H1 (cell line): ENCODE measurements at regions not wholly inside any gene's neighbourhood (a gene's known extent, or its start where the extent isn't known, plus 50 kb on each side); places are given as distances from the start of the nearest gene placed in this dataset.

ENCODE experiments used
- CTCF ChIA-PET: fragments of 300-600 bp; sonication (Branson Sonifier 250); formaldehyde crosslinking; loops from one replicate; lab custom pipeline; 2021; ENCODE audit not compliant: partially characterized antibody; lab: Charles Lee
- POLR2A ChIA-PET: fragments of 300-600 bp; sonication (Branson Sonifier 250); formaldehyde crosslinking; loops from one replicate; lab custom pipeline; 2021; ENCODE audit warnings: inconsistent platforms; ENCODE audit not compliant: partially characterized antibody; lab: Charles Lee
- DNase-seq, 2 experiments: peaks; one replicate each; pipeline versions ENCODE4 v3.0.0 to v3.0.0-alpha.2; 2010 to 2022; ENCODE audit warnings: low spot score in 2 of 2, low read depth in 1 of 2, mixed read lengths in 1 of 2
- FAIRE-seq: peaks from 2 replicates; lab custom pipeline; 2011; peaks lifted over from hg19 to GRCh38; lab: Jason Lieb, UNC
- H2AFZ ChIP-seq: 2 replicates; pipeline ENCODE4 v1.8.1; 2012; ENCODE audit warnings: low read length, inconsistent platforms
- H2AK5ac ChIP-seq: 2 replicates; pipeline ENCODE4 v1.6.1; 2013; ENCODE audit warnings: low read depth, low read length
- H2BK120ac ChIP-seq: replicated peaks from 2 replicates; pipeline ENCODE3; 2013; ENCODE audit warnings: low read depth, low read length, inconsistent platforms
- H2BK12ac ChIP-seq: 2 replicates; pipeline ENCODE4 v1.6.1; 2013; ENCODE audit warnings: low read depth, low read length
- H2BK15ac ChIP-seq: 2 replicates; pipeline ENCODE4 v1.6.1; 2013; ENCODE audit warnings: low read length
- H2BK20ac ChIP-seq: 2 replicates; pipeline ENCODE4 v1.6.1; 2013; ENCODE audit warnings: low read length
- H2BK5ac ChIP-seq: 2 replicates; pipeline ENCODE4 v1.6.1; 2013; ENCODE audit warnings: low read depth, low read length
- H3K14ac ChIP-seq: 2 replicates; pipeline ENCODE4 v1.6.1; 2013; ENCODE audit warnings: inconsistent platforms; ENCODE audit not compliant: insufficient read length
- H3K18ac ChIP-seq: 2 replicates; pipeline ENCODE4 v1.6.1; 2013; ENCODE audit warnings: low read length; ENCODE audit errors: extremely low read depth
- H3K23ac ChIP-seq: 2 replicates; pipeline ENCODE4 v1.6.1; 2013; ENCODE audit warnings: inconsistent platforms; ENCODE audit not compliant: insufficient read length
- H3K23me2 ChIP-seq: 2 replicates; pipeline ENCODE4 v1.6.1; 2013; ENCODE audit warnings: low read depth, low read length
- H3K27ac ChIP-seq: 2 replicates; pipeline ENCODE4 v1.6.1; 2011; ENCODE audit warnings: low read depth, low read length, inconsistent platforms
- H3K27me3 ChIP-seq, 4 experiments: replicated peaks in 1 of 4; 1 replicate in 1 of 4; 2 replicates in 3 of 4; pipeline versions ENCODE4 v1.6.1 to v1.8.1; 2011 to 2013; ENCODE audit warnings: low read length in 3 of 4, mild to moderate bottlenecking in 3 of 4, inconsistent platforms in 2 of 4, mixed read lengths in 2 of 4, moderate library complexity in 1 of 4; ENCODE audit not compliant: control insufficient read depth in 3 of 4, insufficient read depth in 3 of 4; ENCODE audit errors: extremely low read depth in 1 of 4
- H3K36me3 ChIP-seq, 4 experiments: 2 replicates each; pipeline versions ENCODE4 v1.6.1 to v1.8.1; 2011 to 2013; ENCODE audit warnings: mild to moderate bottlenecking in 4 of 4, low read length in 3 of 4, moderate library complexity in 2 of 4, control low read depth in 1 of 4, inconsistent platforms in 1 of 4; ENCODE audit not compliant: insufficient read depth in 4 of 4, control insufficient read depth in 2 of 4
- H3K4ac ChIP-seq: replicated peaks from 2 replicates; pipeline ENCODE3; 2013; ENCODE audit warnings: low read length, low read depth, mixed read lengths, inconsistent platforms; ENCODE audit not compliant: insufficient read length
- H3K4me1 ChIP-seq, 4 experiments: replicated peaks in 1 of 4; 1 replicate in 1 of 4; 2 replicates in 3 of 4; pipeline versions ENCODE4 v1.6.1 to v1.8.1; 2011 to 2013; ENCODE audit warnings: low read length in 3 of 4, inconsistent platforms in 2 of 4, mixed read lengths in 1 of 4; ENCODE audit not compliant: insufficient read depth in 4 of 4, control insufficient read depth in 3 of 4
- H3K4me2 ChIP-seq, 2 experiments: 2 replicates each; pipeline versions ENCODE4 v1.6.1 to v1.8.1; 2011 to 2013; ENCODE audit warnings: low read depth in 2 of 2, low read length in 2 of 2, control low read depth in 1 of 2, inconsistent platforms in 1 of 2, mild to moderate bottlenecking in 1 of 2; ENCODE audit not compliant: insufficient read depth in 1 of 2
- H3K4me3 ChIP-seq, 4 experiments: fragments of 200-600, 300-600 bp in 1 of 4; sonication (generic), shearing (Covaris generic), sonication (Bioruptor Twin) in 1 of 4; 2 replicates each; pipeline versions ENCODE4 v1.5.1 to v1.8.1; 2011 to 2016; ENCODE audit warnings: low read length in 4 of 4, low read depth in 3 of 4, control low read depth in 2 of 4, inconsistent platforms in 2 of 4, mild to moderate bottlenecking in 2 of 4, mixed read lengths in 1 of 4, moderate library complexity in 1 of 4; ENCODE audit not compliant: insufficient read depth in 2 of 4; ENCODE audit errors: extremely low read depth in 1 of 4
- H3K56ac ChIP-seq: replicated peaks from 2 replicates; pipeline ENCODE3; 2013; ENCODE audit warnings: low read depth, mild to moderate bottlenecking, mixed read lengths, low read length, inconsistent platforms; ENCODE audit not compliant: insufficient read length
- H3K79me1 ChIP-seq: 2 replicates; pipeline ENCODE4 v1.6.1; 2013; ENCODE audit warnings: low read depth, low read length, control low read depth
- H3K79me2 ChIP-seq, 2 experiments: 2 replicates each; pipeline versions ENCODE4 v1.6.1 to v1.8.1; 2012 to 2013; ENCODE audit warnings: low read length in 2 of 2, mild to moderate bottlenecking in 2 of 2, inconsistent platforms in 1 of 2; ENCODE audit not compliant: insufficient read depth in 2 of 2, control insufficient read depth in 1 of 2
- H3K9ac ChIP-seq, 4 experiments: replicated peaks in 1 of 4; 1 replicate in 1 of 4; 2 replicates in 3 of 4; pipeline versions ENCODE4 v1.6.1 to v1.8.1; 2011 to 2013; ENCODE audit warnings: low read depth in 3 of 4, low read length in 3 of 4, control low read depth in 2 of 4, mild to moderate bottlenecking in 2 of 4, moderate library complexity in 2 of 4, inconsistent platforms in 1 of 4; ENCODE audit errors: extremely low read depth in 1 of 4
- H3K9me3 ChIP-seq, 2 experiments: 2 replicates each; pipeline versions ENCODE4 v1.6.1 to v1.8.1; 2012 to 2013; ENCODE audit warnings: mild to moderate bottlenecking in 2 of 2, moderate library complexity in 2 of 2, control low read depth in 1 of 2, inconsistent platforms in 1 of 2, low read depth in 1 of 2, low read length in 1 of 2, mixed read lengths in 1 of 2; ENCODE audit not compliant: insufficient read depth in 2 of 2
- H4K20me1 ChIP-seq, 2 experiments: replicated peaks in 1 of 2; 2 replicates each; pipeline versions ENCODE3 to v1.8.1; 2011 to 2013; ENCODE audit warnings: inconsistent platforms in 2 of 2, low read length in 2 of 2, mild to moderate bottlenecking in 1 of 2; ENCODE audit not compliant: insufficient read depth in 2 of 2, control insufficient read depth in 1 of 2
- H4K5ac ChIP-seq: 2 replicates; pipeline ENCODE4 v1.6.1; 2013; ENCODE audit warnings: low read length, low read depth, mixed read lengths, inconsistent platforms; ENCODE audit not compliant: insufficient read length
- H4K8ac ChIP-seq: 2 replicates; pipeline ENCODE4 v1.8.0; 2013; ENCODE audit warnings: mild to moderate bottlenecking, moderate library complexity, low read length, inconsistent platforms; ENCODE audit not compliant: insufficient read depth; ENCODE audit errors: extremely low read depth
- H4K91ac ChIP-seq: replicated peaks from 2 replicates; pipeline ENCODE3; 2013; ENCODE audit warnings: low read length, mixed read lengths, inconsistent platforms; ENCODE audit not compliant: insufficient read length
- CHD2 ChIP-seq: IDR thresholded peaks from 2 replicates; pipeline ENCODE4 v1.6.1; 2012; ENCODE audit warnings: low read length, improper control_type of control experiment
- CREB1 ChIP-seq: IDR thresholded peaks from 2 replicates; pipeline ENCODE4 v1.6.1; 2012; ENCODE audit warnings: inconsistent platforms
- E2F6 ChIP-seq: IDR thresholded peaks from 2 replicates; pipeline ENCODE4 v1.6.1; 2012; ENCODE audit warnings: inconsistent platforms
- EGR1 ChIP-seq: IDR thresholded peaks from 2 replicates; pipeline ENCODE4 v1.6.1; 2011; ENCODE audit warnings: low read depth, low read length, borderline replicate concordance
- EZH2 ChIP-seq: fragments of 200-600 bp; sonication (generic); IDR thresholded peaks from 2 replicates; pipeline ENCODE4 v1.7.1; 2012; ENCODE audit warnings: low read depth, mild to moderate bottlenecking, moderate library complexity, low read length, inconsistent platforms; ENCODE audit not compliant: severe bottlenecking
- FOSL1 ChIP-seq: IDR thresholded peaks from 2 replicates; pipeline ENCODE4 v1.6.1; 2011; ENCODE audit warnings: mild to moderate bottlenecking, low read depth, low read length, moderate library complexity; ENCODE audit not compliant: insufficient read depth
- HDAC2 ChIP-seq, 2 experiments: fragments of 300-600 bp in 1 of 2; sonication (generic) in 1 of 2; IDR thresholded peaks; 2 replicates each; pipeline ENCODE4 v1.6.1; 2011 to 2012; ENCODE audit warnings: low read depth in 2 of 2, low read length in 2 of 2, mild to moderate bottlenecking in 2 of 2, moderate library complexity in 2 of 2, borderline replicate concordance in 1 of 2, inconsistent platforms in 1 of 2
- MAFK ChIP-seq: IDR thresholded peaks from 2 replicates; pipeline ENCODE4 v1.6.1; 2012; ENCODE audit warnings: low read depth, mild to moderate bottlenecking, improper control_type of control experiment, low read length
- NANOG ChIP-seq: IDR thresholded peaks from 2 replicates; pipeline ENCODE4 v1.6.1; 2011; ENCODE audit warnings: low read length, low read depth, mild to moderate bottlenecking, inconsistent platforms; ENCODE audit not compliant: insufficient read depth, poor library complexity, severe bottlenecking
- POU5F1 ChIP-seq: IDR thresholded peaks from 2 replicates; pipeline ENCODE4 v1.6.1; 2011; ENCODE audit warnings: low read depth, mild to moderate bottlenecking, low read length, moderate library complexity
- RBBP5 ChIP-seq: IDR thresholded peaks from 2 replicates; pipeline ENCODE4 v1.7.1; 2012; ENCODE audit warnings: low read depth, mild to moderate bottlenecking, inconsistent platforms, low read length, moderate library complexity, borderline replicate concordance
- RXRA ChIP-seq: IDR thresholded peaks from 2 replicates; pipeline ENCODE4 v1.6.1; 2011; ENCODE audit warnings: low read depth, mild to moderate bottlenecking, low read length, moderate library complexity; ENCODE audit not compliant: insufficient read depth
- SRF ChIP-seq: IDR thresholded peaks from 2 replicates; pipeline ENCODE4 v1.6.1; 2011; ENCODE audit warnings: mild to moderate bottlenecking, low read depth, low read length, moderate library complexity
- TBP ChIP-seq: IDR thresholded peaks from 2 replicates; pipeline ENCODE4 v1.6.1; 2011; ENCODE audit warnings: low read depth, low read length, improper control_type of control experiment
- ZNF274 ChIP-seq: IDR thresholded peaks from 2 replicates; pipeline ENCODE4 v1.7.0; 2012; ENCODE audit warnings: low read length, borderline replicate concordance; ENCODE audit errors: extremely low read depth
- WGBS, 2 experiments: shearing (Covaris generic) in 1 of 2; methylation state at CpG; one replicate each; pipeline versions ENCODE4 v1.1.6 to v1.1.7; 2013 to 2015; ENCODE audit warnings: low lambda C conversion rate in 2 of 2, mixed read lengths in 2 of 2, inconsistent platforms in 1 of 2, low coverage in 1 of 2, missing lambda C conversion rate in 1 of 2; ENCODE audit not compliant: insufficient replicate concordance in 2 of 2, insufficient coverage in 1 of 2, insufficient read length in 1 of 2; ENCODE audit errors: extremely low coverage in 1 of 2, missing lambda C conversion rate in 1 of 2; 5-methylcytosine and 5-hydroxymethylcytosine counted together

- H3K79me1 ChIP-seq, result no peaks in the 10 kb centered on the region
- H3K4me2 ChIP-seq, result no peak overlapping the region
- H3K9me3 ChIP-seq, result no peaks in the 10 kb centered on the region
- H3K56ac ChIP-seq, result no peak overlapping the region
- ChIA-PET POLR2A (no interaction called here), CTCF (no interaction called here)
- no peak overlapping the region for H3K14ac ChIP-seq
- H2BK5ac ChIP-seq, result no peak overlapping the region
- no peaks in the 10 kb centered on the region for H3K23me2 ChIP-seq
- no peak overlapping the region for H3K4me3 ChIP-seq
- no peak overlapping the region for H3K23ac ChIP-seq
- no peaks in the 10 kb centered on the region for H4K20me1 ChIP-seq
- no peak overlapping the region for H3K9ac ChIP-seq
- H3K18ac ChIP-seq, result no peak overlapping the region
- no peaks in the 10 kb centered on the region for H3K4me1 ChIP-seq
- H4K8ac ChIP-seq, result no peak overlapping the region
- no peak overlapping the region for H2BK15ac ChIP-seq
- H4K5ac ChIP-seq, result no peak overlapping the region
- no peak overlapping the region for H3K27ac ChIP-seq
- H2BK20ac ChIP-seq, result no peak overlapping the region
- H2BK120ac ChIP-seq, result no peak overlapping the region
- no peak overlapping the region for H3K4ac ChIP-seq
- H3K79me2 ChIP-seq, result no peaks in the 10 kb centered on the region
- no peak for FAIRE-seq
- WGBS, 2 experiments, result 80% methylated on average over 1 of the region's 1 CpG; no CpG with 5 or more reads in 1 of the 2 experiments
- no peak for DNase-seq
- H2BK12ac ChIP-seq, result no peak overlapping the region
- H4K91ac ChIP-seq, result no peak overlapping the region
- H2AK5ac ChIP-seq, result no peak overlapping the region
- H3K27me3 ChIP-seq, result no peaks in the 10 kb centered on the region
- no peaks in the 10 kb centered on the region for H3K36me3 ChIP-seq
- H2AFZ ChIP-seq, result no peak overlapping the region
- TF ChIP-seq RXRA (no peak), CREB1 (no peak), EZH2 (no peak), RBBP5 (no peak), POU5F1 (no peak), CHD2 (no peak), ZNF274 (no peak), NANOG (no peak), FOSL1 (no peak), MAFK (no peak), SRF (no peak), HDAC2 (IDR thresholded peaks at IDR 0.05; ENCODE audit: borderline replicate concordance in 1 of 2, low read depth in 2 of 2, low read length in 2 of 2) (no peak), E2F6 (no peak), TBP (no peak), EGR1 (no peak)
These were observed 107.6 kb downstream of the ATXN3L start for GRCh38 chrX:13212191-13212651.
